HepG2 (cell line): ENCODE measurements at regions not wholly inside any gene's neighbourhood (a gene's known extent, or its start where the extent isn't known, plus 50 kb on each side); places are given as distances from the start of the nearest gene placed in this dataset.

Experiments
- ATAC-seq: fragments of 200-7000 bp; cut with Tn5 transposase; 3 replicates; pipeline ENCODE4 v1.9.1; 2020; ENCODE audit warnings: mild to moderate bottlenecking, moderate library complexity
- BruUV-seq: library from RNA; stranded (reverse); fragments of 400-500 nt; replicated peaks from 2 replicates; lab custom pipeline; 2021; lab: Mats Ljungman, UMichigan
- CTCF ChIA-PET: fragments of 300-600 bp; formaldehyde crosslinking; extraction: SDS; loops from one replicate; lab custom pipeline; 2021; ENCODE audit warnings: low total read pairs, inconsistent platforms, low intra/inter-chr PET ratio; lab: Yijun Ruan, JAX
- POLR2A ChIA-PET: fragments of 350-600 bp; sonication (Branson Sonifier 250); formaldehyde crosslinking; loops from one replicate; lab custom pipeline; 2020; ENCODE audit warnings: antibody characterized with exemption, inconsistent platforms; lab: Yijun Ruan, JAX
- DNase-seq: peaks from one replicate; pipeline ENCODE4 v3.0.0-alpha.2; 2015; ENCODE audit warnings: low spot score
- FAIRE-seq: peaks from 3 replicates; lab custom pipeline; 2011; peaks lifted over from hg19 to GRCh38; lab: Jason Lieb, UNC
- H2AFZ ChIP-seq: one replicate; pipeline ENCODE4 v1.6.1; 2011; ENCODE audit warnings: low read length, inconsistent platforms
- H3K27ac ChIP-seq: fragments of 300-600 bp; 3 replicates; pipeline ENCODE4 v1.8.0; 2011; ENCODE audit warnings: mixed run types, mild to moderate bottlenecking, mixed read lengths, low read length, inconsistent platforms; ENCODE audit not compliant: insufficient read depth; ENCODE audit errors: extremely low read length
- H3K27me3 ChIP-seq, 2 experiments: fragments of 200-600 bp in 1 of 2; 2 replicates in 1 of 2; 3 replicates in 1 of 2; pipeline versions ENCODE4 v1.6.0 to v1.8.0; 2011; ENCODE audit warnings: low read length in 2 of 2, mild to moderate bottlenecking in 2 of 2, moderate library complexity in 2 of 2, inconsistent platforms in 1 of 2; ENCODE audit not compliant: insufficient read depth in 2 of 2, control insufficient read depth in 1 of 2
- H3K36me3 ChIP-seq, 2 experiments: fragments of 200-600 bp in 1 of 2; replicated peaks in 1 of 2; 2 replicates in 1 of 2; 3 replicates in 1 of 2; pipeline versions ENCODE4 v1.5.1 to v1.8.0; 2011; ENCODE audit warnings: low read length in 2 of 2, inconsistent platforms in 1 of 2; ENCODE audit not compliant: insufficient read depth in 2 of 2, control insufficient read depth in 1 of 2
- H3K4me1 ChIP-seq: 2 replicates; pipeline ENCODE4 v1.5.1; 2012; ENCODE audit warnings: low read length, inconsistent platforms; ENCODE audit not compliant: insufficient read depth
- H3K4me2 ChIP-seq: 2 replicates; pipeline ENCODE4 v1.6.0; 2011; ENCODE audit warnings: low read depth, low read length, inconsistent platforms
- H3K4me3 ChIP-seq, 3 experiments: fragments of 200-600 bp in 1 of 3; sonication (generic), shearing (Covaris generic) in 1 of 3; replicated peaks in 1 of 3; 2 replicates each; pipeline ENCODE4 v1.5.1; 2011 to 2016; ENCODE audit warnings: low read length in 3 of 3, inconsistent platforms in 2 of 3, low read depth in 2 of 3, mild to moderate bottlenecking in 2 of 3, control low read depth in 1 of 3, mixed read lengths in 1 of 3; ENCODE audit not compliant: insufficient read depth in 1 of 3
- H3K79me2 ChIP-seq: one replicate; pipeline ENCODE4 v1.6.1; 2011; ENCODE audit warnings: low read length, inconsistent platforms; ENCODE audit not compliant: insufficient read depth
- H3K9ac ChIP-seq: 2 replicates; pipeline ENCODE4 v1.6.0; 2011; ENCODE audit warnings: mild to moderate bottlenecking, low read depth, low read length, inconsistent platforms; ENCODE audit not compliant: insufficient read depth
- H3K9me3 ChIP-seq: 2 replicates; pipeline ENCODE4 v1.5.1; 2012; ENCODE audit warnings: mild to moderate bottlenecking, low read length
- H4K20me1 ChIP-seq: 2 replicates; pipeline ENCODE4 v1.6.0; 2011; ENCODE audit warnings: inconsistent platforms, mild to moderate bottlenecking, low read length, moderate library complexity; ENCODE audit not compliant: insufficient read depth
- AKNA ChIP-seq: sonication (generic); formaldehyde crosslinking; IDR thresholded peaks from 2 replicates; pipeline ENCODE4 v1.4.0; 2020; ENCODE audit warnings: missing genetic modification reagents, borderline replicate concordance
- RAD51 ChIP-seq: fragments of 450-650 bp; IDR thresholded peaks from 2 replicates; pipeline ENCODE4 v1.6.1; 2016; ENCODE audit warnings: borderline replicate concordance
- ZNF225 ChIP-seq: sonication (generic); formaldehyde crosslinking; IDR thresholded peaks from 2 replicates; pipeline ENCODE4 v1.4.0; 2020; ENCODE audit warnings: mild to moderate bottlenecking, missing genetic modification reagents
- ZNF547 ChIP-seq: sonication (generic); formaldehyde crosslinking; IDR thresholded peaks from 2 replicates; pipeline ENCODE4 v1.5.1; 2020; ENCODE audit warnings: mild to moderate bottlenecking, missing genetic modification reagents
- ZNF614 ChIP-seq: IDR thresholded peaks from 2 replicates; pipeline ENCODE4 v1.6.1; 2018; ENCODE audit warnings: missing biosample characterization, missing genetic modification reagents, inconsistent platforms, borderline replicate concordance
- ZNF782 ChIP-seq: sonication (generic); formaldehyde crosslinking; IDR thresholded peaks from 2 replicates; pipeline ENCODE4 v1.4.0; 2020; ENCODE audit warnings: missing genetic modification reagents, mild to moderate bottlenecking, borderline replicate concordance
- ZSCAN29 ChIP-seq: sonication (generic); formaldehyde crosslinking; conservative IDR thresholded peaks from 2 replicates; pipeline ENCODE4 v1.4.0; 2020; ENCODE audit warnings: mild to moderate bottlenecking, missing genetic modification reagents
- WGBS: methylation state at CpG from one replicate; pipeline ENCODE4 v1.1.6; 2017; ENCODE audit warnings: low lambda C conversion rate; 5-methylcytosine and 5-hydroxymethylcytosine counted together
- in situ Hi-C: cut with HindIII; loops from 2 replicates; pipeline ENCODE4 v1.10.0; 2017; ENCODE audit warnings: low pct_unique_long_range_greater_than_20kb; ENCODE audit not compliant: extremely low pct_ligation_motif_present
- intact Hi-C: fragments of 100-400 bp; cut with micrococcal nuclease; formaldehyde crosslinking; loops from one replicate; pipeline ENCODE4 v1.10.0; 2022; ENCODE audit not compliant: unreplicated experiment
- TF ChIP-seq, protein P1 (sequence below): sonication (generic); formaldehyde crosslinking; conservative IDR thresholded peaks from 2 replicates; pipeline ENCODE4 v1.8.1; 2023; ENCODE audit warnings: missing genetic modification reagents

DNA sequence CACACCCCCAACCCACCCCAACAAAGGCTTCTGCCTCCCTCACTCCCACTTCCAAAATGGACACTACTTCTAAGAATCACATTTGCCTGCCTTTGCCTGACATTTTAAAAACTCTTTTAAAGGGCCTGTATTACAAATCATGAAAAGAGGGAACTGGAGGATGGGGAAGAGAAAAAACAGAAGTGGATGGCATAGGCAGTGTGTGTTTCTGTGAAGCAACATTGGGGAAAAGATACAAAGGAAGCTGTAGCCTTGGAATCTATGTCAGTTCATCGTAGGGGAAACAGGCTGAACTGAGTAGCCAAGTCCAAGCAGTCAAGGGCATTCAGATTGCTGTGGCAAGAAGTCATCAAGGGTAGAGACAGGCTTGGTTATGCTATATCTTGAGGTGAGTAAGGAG is 273.9 kb downstream of the BTG1 start:
- ATAC-seq = no peak

More for the DNA sequence above, 273.9 kb downstream of the BTG1 start:
- Histone ChIP-seq H3K79me2 (no peaks in the 10 kb centered on the region), H3K9me3 (no peaks in the 10 kb centered on the region), H4K20me1 (no peaks in the 10 kb centered on the region), H3K4me2 (no peak overlapping the region), H3K4me3 (no peak overlapping the region), H3K9ac (no peak overlapping the region), H3K36me3 (no peaks in the 10 kb centered on the region), H2AFZ (no peak overlapping the region), H3K27me3 (no peaks in the 10 kb centered on the region; a peak in 1 of 5 replicates), H3K27ac (no peak overlapping the region), H3K4me1 (no peaks in the 10 kb centered on the region)
- TF ChIP-seq RAD51 = no peak
- no peak for TF ChIP-seq ZSCAN29
- TF ChIP-seq ZNF782 = no peak
- no peak for TF ChIP-seq ZNF547 (CRISPR knock-in tag)
- TF ChIP-seq AKNA (CRISPR knock-in tag) = no peak
- TF ChIP-seq, protein P1, sequence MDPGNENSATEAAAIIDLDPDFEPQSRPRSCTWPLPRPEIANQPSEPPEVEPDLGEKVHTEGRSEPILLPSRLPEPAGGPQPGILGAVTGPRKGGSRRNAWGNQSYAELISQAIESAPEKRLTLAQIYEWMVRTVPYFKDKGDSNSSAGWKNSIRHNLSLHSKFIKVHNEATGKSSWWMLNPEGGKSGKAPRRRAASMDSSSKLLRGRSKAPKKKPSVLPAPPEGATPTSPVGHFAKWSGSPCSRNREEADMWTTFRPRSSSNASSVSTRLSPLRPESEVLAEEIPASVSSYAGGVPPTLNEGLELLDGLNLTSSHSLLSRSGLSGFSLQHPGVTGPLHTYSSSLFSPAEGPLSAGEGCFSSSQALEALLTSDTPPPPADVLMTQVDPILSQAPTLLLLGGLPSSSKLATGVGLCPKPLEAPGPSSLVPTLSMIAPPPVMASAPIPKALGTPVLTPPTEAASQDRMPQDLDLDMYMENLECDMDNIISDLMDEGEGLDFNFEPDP = no peak
- no peak for TF ChIP-seq ZNF225 (CRISPR knock-in tag)
- no peak for TF ChIP-seq ZNF614
- BruUV-seq = no TSS peak
- FAIRE-seq (no peak), DNase-seq (no peak)
- in situ Hi-C loops = no loop called here
- intact Hi-C loops = no loop called here
- ChIA-PET POLR2A (no interaction called here), CTCF (no interaction called here)
- 6% methylated on average over 1 of the region's 1 CpG for WGBS
